Right renal cortex interstitium (tissue), 3 donors: ENCODE measurements at regions not wholly inside any gene's neighbourhood (a gene's known extent, or its start where the extent isn't known, plus 50 kb on each side); places are given as distances from the start of the nearest gene placed in this dataset.

ENCODE experiments used
- DNase-seq, 3 donors: peaks; one replicate each; pipeline ENCODE4 v3.0.0-alpha.2; 2013; ENCODE audit warnings: low read depth in 3 of 3, low spot score in 2 of 3

DNA sequence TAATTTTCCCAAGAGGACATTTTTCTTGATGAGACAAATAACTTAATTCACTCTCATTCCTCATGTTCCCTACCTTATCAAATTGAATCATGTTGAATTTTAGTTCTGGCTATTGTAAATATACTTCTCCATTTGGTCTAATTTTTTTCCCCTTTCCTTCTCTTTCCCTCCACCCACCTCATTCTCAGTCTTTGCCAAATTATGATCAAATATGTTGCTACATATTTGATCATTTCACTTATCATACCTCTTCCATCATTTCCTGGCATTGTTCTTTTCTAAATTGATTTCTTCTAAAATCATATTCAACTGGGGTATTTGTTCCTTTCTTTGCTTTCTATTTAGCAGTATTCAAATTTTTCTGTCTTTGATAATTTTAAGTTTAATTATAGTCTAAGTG lies 52.3 kb downstream of the HDGFL1 start:
- DNase-seq, result no peak

DNA sequence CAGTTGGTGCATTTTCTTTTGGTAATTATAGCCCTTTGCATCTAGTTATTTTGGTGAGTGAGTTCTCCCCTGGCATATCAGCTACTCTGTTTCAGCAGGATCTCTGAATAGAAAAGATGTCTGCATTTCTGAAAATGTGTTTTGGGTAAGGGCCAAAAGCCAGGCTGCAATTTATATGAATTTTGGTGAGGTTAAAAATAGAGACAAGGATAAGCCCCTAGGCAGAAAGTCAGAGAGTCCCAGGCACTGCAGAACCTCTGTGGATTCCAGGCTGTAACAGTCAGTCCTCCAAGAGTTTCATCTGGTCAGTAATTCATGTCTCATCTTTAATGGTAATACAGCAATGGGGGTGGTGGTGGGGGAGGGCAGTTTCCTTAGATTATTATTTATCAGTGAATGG lies 53.0 kb downstream of the HDGFL1 start:
- DNase-seq, result no peak

DNA sequence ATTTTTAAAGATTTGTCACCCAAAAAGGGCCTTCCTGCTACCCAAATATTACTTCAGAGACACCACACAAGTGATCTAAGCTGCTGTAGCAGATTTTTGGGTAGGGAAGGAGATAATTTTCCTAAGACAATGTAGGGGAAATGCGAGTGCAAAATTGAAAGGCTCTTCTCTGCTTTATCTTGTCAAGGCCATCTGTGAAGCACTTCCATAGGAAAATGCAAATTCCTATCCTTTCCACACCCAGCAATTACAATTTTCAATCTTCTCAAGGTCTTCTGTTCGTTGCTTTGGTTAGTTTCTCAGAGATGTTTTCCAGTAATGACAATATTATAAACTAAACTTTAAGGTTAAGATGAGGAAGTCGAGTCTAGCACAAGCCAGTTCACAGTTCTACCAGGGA lies 53.4 kb downstream of the HDGFL1 start:
- no peak for DNase-seq

DNA sequence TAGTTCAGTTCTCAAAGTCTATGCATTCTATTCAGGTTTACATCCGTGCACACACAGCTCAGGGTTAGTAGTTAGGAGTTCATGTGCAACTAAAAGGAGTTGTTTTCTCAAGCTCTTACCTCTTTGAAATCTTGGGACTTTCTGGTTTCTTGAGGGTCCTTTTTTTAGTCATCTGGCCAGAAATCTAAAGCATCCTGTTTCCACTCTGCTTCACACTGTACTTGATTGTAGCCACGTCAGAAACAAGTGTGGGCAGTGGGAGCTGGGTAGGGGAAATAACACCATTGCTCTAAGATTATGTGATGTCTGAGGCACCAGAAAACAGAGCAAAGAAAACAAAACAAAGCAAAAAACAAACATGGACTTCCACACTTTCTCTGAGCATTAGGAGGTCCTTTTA lies 58.3 kb downstream of the HDGFL1 start:
- no peak for DNase-seq

DNA sequence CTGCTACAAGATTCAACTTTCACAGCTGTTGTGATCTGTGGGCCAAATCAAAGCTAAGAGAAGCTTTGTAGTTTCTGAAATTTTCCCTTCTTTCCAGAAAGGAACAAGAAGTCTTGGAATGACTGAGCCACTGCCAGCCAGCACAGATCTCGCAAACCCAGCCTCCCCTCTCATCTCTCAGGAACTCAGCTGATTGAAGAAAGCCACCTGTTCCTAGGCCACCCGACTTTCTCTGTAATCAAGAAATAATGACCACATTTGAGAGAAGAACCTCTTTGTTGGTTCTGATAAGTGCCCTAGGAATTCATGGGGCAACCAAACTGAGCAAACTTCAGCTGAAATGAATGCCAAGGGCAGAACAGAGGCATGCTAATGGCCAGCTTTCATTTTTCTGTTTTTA lies 61.7 kb downstream of the HDGFL1 start:
- no peak for DNase-seq

DNA sequence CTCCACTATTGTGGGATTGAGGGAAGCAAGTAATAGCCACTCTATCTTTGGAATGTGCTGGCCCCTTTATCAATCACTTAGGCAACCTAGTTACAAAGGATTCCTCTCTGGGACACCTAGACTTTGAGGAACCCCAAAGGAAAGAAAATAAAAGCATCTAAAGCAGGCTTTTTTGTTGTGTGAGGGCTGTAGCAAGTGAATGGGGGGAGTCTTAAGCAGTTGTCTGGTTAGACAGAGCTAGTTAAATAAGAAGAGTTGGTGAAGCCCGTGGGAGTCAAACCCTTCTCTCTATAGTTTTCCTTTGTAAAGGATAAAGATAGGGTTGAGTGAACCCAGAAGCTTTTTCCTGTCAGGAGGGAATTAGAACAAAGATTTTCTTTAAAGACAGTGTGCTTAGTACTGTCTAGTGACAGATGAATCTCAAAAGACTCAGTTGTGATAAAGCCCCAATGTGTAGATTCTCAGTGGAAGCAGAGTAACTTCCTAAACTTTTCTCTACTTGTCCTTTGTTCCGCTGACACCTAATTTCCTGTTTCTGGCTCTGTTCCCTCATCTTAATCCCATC lies 63.3 kb downstream of the HDGFL1 start:
- no peak for DNase-seq

DNA sequence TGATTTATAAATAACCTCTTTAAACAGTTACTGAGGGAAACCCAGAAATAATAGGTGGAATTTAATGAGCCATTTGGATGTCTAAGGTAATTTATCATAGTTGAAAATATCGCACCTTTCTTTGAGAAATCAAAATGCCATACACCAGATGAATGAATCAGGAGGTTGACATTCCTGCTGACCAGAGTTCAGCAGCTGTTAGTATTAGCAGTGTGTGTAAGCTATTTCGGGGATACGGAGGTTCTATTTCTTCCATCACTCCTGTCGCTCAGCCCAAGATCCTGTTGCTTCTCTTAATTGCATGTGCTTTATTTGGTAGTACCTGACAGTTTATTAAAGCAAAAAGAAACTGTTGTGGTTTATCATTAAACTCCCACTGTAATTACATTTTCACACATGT lies 67.1 kb downstream of the HDGFL1 start:
- no peak for DNase-seq

DNA sequence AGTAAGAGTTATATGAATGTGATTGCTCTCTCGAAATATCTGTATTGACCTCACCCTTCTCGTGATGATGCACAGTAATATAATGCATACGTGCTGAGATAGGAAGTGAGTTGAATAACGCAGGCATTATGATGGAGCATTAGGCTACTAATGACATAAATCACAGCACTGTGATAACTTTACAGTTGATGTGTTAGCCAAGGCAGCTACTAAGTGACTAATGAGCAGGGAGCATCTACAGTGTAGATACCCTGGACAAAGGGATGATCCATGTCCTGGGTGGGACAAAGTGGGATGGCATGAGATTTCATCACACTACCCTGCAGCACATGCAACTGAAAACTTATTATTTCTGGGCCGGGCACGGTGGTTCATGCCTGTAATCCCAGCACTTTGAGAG lies 68.4 kb downstream of the HDGFL1 start:
- DNase-seq, result no peak

DNA sequence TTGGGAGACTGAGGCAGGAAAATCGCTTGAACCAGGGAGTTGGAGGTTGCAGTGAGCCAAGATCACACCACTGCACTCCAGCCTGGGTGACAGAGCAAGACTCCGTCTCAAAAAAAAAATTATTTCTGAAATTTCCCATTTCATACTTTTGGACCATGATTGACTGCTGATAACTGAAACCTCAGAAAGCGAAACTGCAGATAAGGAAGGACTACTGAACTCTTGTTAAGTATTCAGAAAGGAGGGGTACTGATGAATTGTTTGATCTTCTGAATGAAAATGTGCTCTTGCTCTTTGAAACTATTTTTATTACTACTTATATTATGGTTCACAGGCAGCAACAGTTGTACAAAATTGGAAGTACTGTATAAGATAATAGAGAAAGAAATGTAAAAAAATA lies 69.0 kb downstream of the HDGFL1 start:
- no peak for DNase-seq

DNA sequence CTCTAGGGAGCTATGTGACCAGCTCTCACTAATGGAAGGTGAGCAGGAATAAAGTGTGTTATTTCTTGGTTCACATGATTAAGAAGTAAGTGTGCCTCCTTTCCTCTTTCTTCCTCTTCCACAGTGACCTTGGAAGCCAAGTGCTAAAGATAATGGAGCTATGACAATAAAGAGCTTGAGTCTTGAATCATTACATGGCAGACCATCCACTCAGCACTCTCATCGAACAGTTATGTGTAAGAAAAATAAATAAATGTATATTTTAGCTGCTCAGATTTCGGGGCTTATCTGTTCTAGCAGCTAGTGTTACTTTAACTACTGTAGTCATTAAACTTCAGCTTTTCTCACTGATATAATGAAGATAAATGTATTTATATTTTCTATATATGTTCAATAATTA lies 72.9 kb downstream of the HDGFL1 start:
- DNase-seq, result no peak

DNA sequence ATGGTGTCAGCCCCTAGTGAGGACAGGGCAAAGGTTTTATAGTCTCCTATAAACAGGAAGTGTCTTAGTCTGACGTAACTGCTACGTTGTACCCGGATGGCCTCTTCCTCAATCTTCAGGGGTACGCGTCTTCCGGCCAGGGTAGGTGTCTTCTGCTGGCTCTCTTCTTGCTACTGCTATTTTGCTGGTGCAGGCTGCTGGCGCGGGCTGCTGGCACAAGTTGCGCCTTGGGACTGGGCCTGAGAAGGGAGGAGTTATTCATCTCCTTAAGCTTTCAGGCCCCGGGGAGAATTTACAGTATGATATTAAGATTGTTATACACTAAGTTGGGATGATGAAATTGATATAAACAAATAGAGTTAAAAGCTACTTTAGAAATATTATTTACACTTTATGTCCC lies 74.4 kb downstream of the HDGFL1 start:
- DNase-seq, result no peak

DNA sequence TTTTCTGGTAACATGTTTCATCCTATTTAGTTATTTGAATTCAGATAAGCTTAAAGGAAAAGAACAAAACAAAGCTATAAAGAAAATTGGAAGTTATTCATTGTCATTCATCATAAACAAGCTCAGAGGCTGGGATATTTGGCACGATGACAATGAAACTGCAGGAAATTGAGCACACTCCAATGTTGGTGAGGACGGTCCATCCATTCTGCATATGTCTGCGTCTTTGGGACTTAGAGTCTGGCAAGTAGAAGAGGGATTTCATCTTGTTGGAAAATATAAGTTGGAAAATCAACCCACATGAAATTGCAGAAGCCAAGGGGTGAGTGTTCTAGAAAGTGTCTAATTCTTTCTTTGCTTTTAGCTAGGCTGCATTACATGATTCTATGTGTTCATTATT lies 78.4 kb downstream of the HDGFL1 start:
- no peak for DNase-seq

DNA sequence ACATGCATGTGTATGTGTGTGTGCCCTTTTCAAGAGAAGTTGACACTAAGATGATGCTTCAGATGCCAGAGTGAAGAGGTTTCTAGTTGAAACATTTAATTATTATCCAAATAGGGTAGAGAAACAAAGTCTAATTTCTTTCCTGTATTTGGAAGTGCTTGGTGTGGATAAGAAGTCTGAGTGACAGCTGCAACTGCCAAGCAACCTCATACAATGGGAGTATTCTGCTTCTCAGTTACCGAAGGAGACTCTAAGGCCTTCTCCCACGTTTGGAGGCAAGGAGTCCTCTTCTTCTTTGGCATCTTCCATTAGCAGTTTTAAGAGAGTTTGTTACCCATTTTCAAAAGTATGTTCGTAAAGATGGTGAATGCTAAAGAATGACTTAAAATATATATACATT lies 82.4 kb downstream of the HDGFL1 start:
- no peak for DNase-seq

DNA sequence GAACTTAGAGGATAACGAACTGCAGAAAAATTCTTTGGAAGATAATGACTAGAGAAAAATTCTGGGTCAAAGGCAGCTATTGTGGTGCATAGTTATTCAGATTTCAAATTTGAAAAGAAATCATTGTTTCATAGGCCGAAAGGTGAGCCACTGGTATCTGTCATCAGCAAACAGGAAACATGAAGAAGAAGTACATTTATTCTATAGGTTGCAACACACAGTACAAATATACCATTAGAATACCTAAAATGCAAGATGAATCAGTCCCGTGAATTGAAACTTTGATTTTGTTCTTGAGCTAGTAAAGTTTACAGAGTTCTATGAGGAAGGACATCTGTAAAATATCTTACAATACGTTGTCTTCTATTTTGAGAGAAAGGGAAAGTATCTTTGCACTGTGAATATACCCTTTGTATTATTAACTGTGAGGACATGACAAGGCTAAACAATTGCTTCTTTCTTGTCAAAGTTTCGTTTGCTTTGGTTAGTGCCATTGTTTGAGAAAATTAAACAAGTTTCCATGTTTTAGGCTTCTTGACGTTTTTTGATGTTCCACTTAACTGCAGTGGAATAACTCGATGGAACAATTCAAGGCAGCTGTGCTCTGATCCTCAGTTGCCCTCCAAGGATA lies 84.7 kb downstream of the HDGFL1 start:
- no peak for DNase-seq

DNA sequence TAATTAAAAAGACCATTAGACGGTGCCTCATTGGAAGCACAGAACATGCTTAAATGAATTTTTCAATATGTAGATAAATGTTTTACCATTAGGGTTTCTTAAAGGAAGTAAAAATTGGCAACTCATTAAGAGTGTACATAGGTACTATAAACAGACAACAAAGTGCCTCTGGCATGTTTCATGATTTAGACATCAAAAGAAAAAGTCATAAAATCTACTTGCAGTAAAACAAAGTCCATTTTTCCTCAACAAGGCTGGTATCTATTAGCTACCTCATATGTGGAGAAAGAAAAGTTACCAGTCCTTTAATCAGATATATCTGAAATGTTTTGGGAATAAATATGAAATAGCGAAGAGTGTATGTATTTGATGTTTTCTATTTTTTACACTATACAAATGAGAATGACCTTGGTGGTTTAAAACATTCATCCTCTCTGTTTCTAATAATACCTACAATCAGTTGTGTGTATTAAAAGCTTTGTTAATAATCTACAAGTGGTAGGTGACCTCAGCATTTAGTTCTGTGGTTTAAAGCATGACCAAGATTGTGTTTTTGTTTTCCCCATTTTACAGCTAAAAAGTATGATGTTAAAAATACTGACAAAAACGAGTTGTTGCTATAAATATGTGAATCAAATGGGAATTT lies 87.5 kb downstream of the HDGFL1 start:
- DNase-seq, result no peak

DNA sequence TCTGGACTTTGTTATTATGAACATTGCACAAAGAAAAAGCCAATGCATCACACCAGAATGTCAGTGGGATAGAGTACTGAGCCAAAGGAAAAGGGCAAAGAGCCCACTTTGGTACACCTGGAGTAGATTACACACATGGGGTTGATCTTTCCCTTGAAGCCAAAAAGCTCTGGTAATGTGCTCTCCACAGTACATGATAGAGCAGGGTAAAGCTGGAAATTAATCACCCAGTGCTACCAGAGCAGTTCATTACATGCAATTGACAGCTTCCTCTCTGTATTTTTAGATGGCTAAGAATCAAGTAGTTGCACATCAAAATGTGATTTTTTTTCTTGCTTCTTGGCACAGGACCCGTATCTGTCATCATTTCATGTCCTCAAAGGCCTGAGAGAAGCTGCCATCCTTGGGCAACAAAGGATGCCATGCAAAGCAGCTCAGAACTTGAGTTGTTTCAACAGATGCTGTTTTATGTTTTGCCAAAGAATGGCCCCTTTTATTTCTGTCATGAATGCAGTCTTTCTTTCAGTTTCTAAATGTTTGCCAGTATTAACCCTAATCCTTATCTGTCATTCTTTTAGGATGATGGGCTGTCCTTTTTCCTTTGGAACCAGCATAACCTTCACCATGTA lies 88.1 kb downstream of the HDGFL1 start:
- no peak for DNase-seq

DNA sequence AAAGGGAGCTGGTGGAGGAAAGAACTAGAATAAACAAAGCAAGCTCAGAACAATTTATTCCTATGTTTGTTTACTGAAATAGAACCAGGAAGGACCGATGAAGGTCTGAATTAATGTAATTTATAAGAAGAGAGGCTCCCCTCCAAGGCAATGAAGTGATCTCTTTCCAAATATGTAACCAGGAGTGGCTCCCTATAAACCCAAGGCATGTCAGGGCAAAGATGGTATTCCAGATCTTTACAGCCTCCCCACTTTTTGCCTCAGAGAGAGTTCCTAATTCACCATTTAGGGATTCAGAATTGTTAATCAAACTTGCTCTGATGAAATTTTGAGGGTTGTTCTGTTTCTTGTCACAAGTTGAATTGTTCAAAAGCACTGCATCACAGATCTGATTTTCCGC lies 88.8 kb downstream of the HDGFL1 start:
- DNase-seq, result no peak

DNA sequence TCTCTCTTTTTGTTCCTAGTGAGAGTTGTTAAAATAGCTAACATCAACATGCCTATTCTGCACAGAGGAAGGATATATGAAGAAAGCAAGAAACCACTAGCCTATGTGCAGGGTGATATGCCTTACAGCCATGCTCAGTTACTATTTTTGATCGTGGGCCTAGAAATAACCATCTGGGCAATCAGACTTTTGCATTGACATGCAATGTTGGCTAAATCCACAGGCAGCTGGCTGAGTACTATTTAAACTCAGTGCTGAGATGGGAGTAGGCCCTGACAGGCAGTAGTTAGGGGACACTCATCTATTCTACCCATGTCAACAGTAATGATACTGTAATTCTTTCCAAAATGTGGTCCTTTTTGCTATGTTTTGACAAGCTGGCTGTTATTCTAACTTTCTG lies 89.6 kb downstream of the HDGFL1 start:
- no peak for DNase-seq

DNA sequence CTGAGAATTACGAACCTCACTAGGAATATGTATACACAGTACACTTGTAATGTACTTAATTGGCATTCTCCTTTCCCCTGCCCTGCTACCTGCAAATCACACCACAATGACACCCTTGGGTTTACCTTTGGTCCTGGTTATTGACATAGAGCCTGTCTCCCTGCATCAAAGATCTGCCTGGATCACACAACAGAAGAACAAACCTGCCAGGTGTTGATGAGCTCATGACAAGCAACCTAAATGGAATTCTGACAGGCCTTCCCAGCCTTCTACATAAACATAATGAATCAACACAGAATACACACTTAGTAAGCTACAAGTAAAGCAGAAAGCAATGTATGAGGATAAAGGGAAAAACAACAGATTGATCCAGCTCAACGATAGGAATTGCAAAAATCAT lies 95.6 kb downstream of the HDGFL1 start:
- no peak for DNase-seq

DNA sequence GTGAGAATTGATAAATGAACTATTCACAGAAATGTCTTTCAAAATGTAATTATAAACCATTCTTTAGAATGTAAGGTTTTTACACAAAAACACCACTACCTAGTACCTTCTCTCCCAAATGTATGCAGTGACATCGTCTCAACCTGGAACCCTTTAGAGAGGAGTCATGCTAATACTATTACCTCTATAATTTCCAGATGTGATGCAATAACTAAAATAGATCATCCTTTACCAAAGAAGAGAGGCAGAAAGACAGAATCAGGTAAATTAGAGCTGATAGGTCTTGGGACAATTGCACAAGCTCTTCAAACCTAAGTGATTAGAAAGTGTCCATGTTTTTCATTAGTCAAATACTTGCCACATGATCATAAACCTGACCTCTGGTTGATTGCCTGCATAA lies 96.7 kb downstream of the HDGFL1 start:
- no peak for DNase-seq

DNA sequence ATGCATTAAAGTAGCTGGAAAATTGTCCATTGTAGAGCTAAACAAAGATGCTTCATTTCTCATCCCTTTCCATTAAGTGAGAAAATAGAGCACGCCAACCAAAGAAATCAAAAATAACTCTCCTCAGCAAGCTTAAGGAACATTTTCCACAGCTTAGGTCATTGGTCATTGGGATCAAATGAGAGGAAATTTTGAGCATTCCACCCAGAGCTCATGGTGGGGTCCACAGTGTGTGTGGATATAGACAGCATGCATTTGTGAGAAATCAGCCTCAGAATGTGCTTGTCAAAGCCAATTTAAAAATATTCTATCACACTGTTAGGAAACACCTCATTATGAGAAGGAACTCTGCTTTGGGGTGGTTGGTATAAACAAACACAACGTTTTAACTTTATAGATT lies 97.2 kb downstream of the HDGFL1 start:
- no peak for DNase-seq

DNA sequence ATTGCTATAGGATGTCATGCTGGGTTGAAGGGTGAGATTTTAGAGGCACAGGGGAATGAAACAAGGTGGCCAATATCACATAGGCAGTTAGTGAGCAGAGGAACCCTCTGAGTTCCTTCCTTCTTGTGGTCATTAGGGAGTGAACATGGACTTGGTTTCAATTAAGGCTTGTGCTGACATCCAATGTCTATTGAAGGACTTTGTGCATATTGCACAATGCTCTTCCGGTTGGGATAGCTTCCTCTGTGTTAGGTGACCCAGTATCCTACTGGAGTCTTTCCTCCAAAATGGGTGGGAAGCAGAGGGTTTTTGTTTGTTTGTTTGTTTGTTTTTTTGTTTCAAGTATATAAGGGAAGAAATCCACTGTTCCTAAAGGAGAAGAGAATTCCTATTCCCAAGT lies 98.5 kb downstream of the HDGFL1 start:
- no peak for DNase-seq
